Mesenchymal stem cell (in vitro differentiated cells and primary cell): ENCODE measurements at regions not wholly inside any gene's neighbourhood (a gene's known extent, or its start where the extent isn't known, plus 50 kb on each side); places are given as distances from the start of the nearest gene placed in this dataset.
A peak's percentile ranks its signal among the peaks of the same experiment; 100 is the strongest.

Experiments
- DNase-seq: peaks from one replicate; pipeline ENCODE4 v3.0.0-alpha.2; 2013
- H2AFZ ChIP-seq: one replicate; pipeline ENCODE4 v1.6.1; 2013; ENCODE audit warnings: low read depth, mild to moderate bottlenecking, control low read depth, inconsistent platforms, low read length, moderate library complexity
- H2AK5ac ChIP-seq: 2 replicates; pipeline ENCODE4 v1.6.1; 2013; ENCODE audit warnings: low read length, moderate library complexity, mild to moderate bottlenecking, inconsistent platforms; ENCODE audit not compliant: severe bottlenecking
- H2BK120ac ChIP-seq: one replicate; pipeline ENCODE4 v1.6.1; 2013; ENCODE audit warnings: low read depth, mild to moderate bottlenecking, inconsistent platforms, low read length, moderate library complexity
- H2BK12ac ChIP-seq, 2 experiments: one replicate each; pipeline ENCODE4 v1.6.1; 2013; ENCODE audit warnings: inconsistent platforms in 2 of 2, low read length in 2 of 2, mild to moderate bottlenecking in 2 of 2, moderate library complexity in 2 of 2, control low read depth in 1 of 2
- H2BK15ac ChIP-seq: one replicate; pipeline ENCODE4 v1.6.1; 2013; ENCODE audit warnings: mild to moderate bottlenecking, low read depth, inconsistent platforms; ENCODE audit not compliant: poor library complexity, severe bottlenecking
- H2BK5ac ChIP-seq: 2 replicates; pipeline ENCODE4 v1.6.1; 2013; ENCODE audit warnings: low read depth, mild to moderate bottlenecking, low read length, control low read depth, inconsistent platforms; ENCODE audit not compliant: poor library complexity, severe bottlenecking
- H3K14ac ChIP-seq, 2 experiments: one replicate each; pipeline ENCODE4 v1.6.1; 2013; ENCODE audit warnings: inconsistent platforms in 2 of 2, low read length in 2 of 2, control low read depth in 1 of 2, mild to moderate bottlenecking in 1 of 2, moderate library complexity in 1 of 2
- H3K18ac ChIP-seq, 2 experiments: one replicate each; pipeline ENCODE4 v1.6.1; 2013; ENCODE audit warnings: inconsistent platforms in 2 of 2, low read length in 2 of 2, control low read depth in 1 of 2, low read depth in 1 of 2, mild to moderate bottlenecking in 1 of 2
- H3K23ac ChIP-seq, 2 experiments: one replicate each; pipeline ENCODE4 v1.6.1; 2013; ENCODE audit warnings: inconsistent platforms in 2 of 2, low read length in 2 of 2, mild to moderate bottlenecking in 2 of 2, moderate library complexity in 2 of 2, control low read depth in 1 of 2
- H3K27ac ChIP-seq: 2 replicates; pipeline ENCODE4 v1.5.1; 2013; ENCODE audit warnings: mild to moderate bottlenecking, moderate library complexity, low read length, control low read depth, inconsistent platforms; ENCODE audit not compliant: poor library complexity, severe bottlenecking
- H3K27me3 ChIP-seq, 2 experiments: 2 replicates each; pipeline versions ENCODE4 v1.6.1 to v1.7.0; 2013; ENCODE audit warnings: low read length in 2 of 2, mild to moderate bottlenecking in 2 of 2, moderate library complexity in 2 of 2, control low read depth in 1 of 2, inconsistent platforms in 1 of 2; ENCODE audit not compliant: control insufficient read depth in 1 of 2, insufficient read depth in 1 of 2
- H3K36me3 ChIP-seq, 2 experiments: 2 replicates each; pipeline versions ENCODE4 v1.6.1 to v1.7.0; 2013; ENCODE audit warnings: low read length in 2 of 2, control low read depth in 1 of 2, inconsistent platforms in 1 of 2, low read depth in 1 of 2, mild to moderate bottlenecking in 1 of 2; ENCODE audit not compliant: insufficient read depth in 2 of 2, control insufficient read depth in 1 of 2
- H3K4ac ChIP-seq, 2 experiments: one replicate each; pipeline ENCODE4 v1.6.1; 2013; ENCODE audit warnings: inconsistent platforms in 2 of 2, low read length in 2 of 2, mild to moderate bottlenecking in 2 of 2, moderate library complexity in 2 of 2, control low read depth in 1 of 2, low read depth in 1 of 2
- H3K4me1 ChIP-seq: 2 replicates; pipeline ENCODE4 v1.6.1; 2013; ENCODE audit warnings: low read depth, low read length, control low read depth; ENCODE audit not compliant: control insufficient read depth, insufficient read depth
- H3K4me2 ChIP-seq: 2 replicates; pipeline ENCODE4 v1.6.1; 2013; ENCODE audit warnings: low read length, mild to moderate bottlenecking, inconsistent platforms; ENCODE audit not compliant: poor library complexity, severe bottlenecking
- H3K4me3 ChIP-seq, 2 experiments: 2 replicates each; pipeline versions ENCODE4 v1.5.1 to v1.7.0; 2013; ENCODE audit warnings: low read length in 2 of 2, mild to moderate bottlenecking in 2 of 2, control low read depth in 1 of 2, low read depth in 1 of 2; ENCODE audit not compliant: insufficient read depth in 1 of 2
- H3K79me1 ChIP-seq: replicated peaks from 2 replicates; pipeline ENCODE4 v1.6.1; 2013; ENCODE audit warnings: mild to moderate bottlenecking, control low read depth, low read length, inconsistent platforms; ENCODE audit not compliant: poor library complexity, severe bottlenecking
- H3K9ac ChIP-seq: 2 replicates; pipeline ENCODE4 v1.7.0; 2013; ENCODE audit warnings: mild to moderate bottlenecking, low read length, moderate library complexity
- H3K9me3 ChIP-seq: 2 replicates; pipeline ENCODE4 v1.7.0; 2013; ENCODE audit warnings: mild to moderate bottlenecking, low read length; ENCODE audit not compliant: control insufficient read depth
- H4K8ac ChIP-seq: one replicate; pipeline ENCODE4 v1.6.1; 2013; ENCODE audit warnings: inconsistent platforms, mild to moderate bottlenecking, low read length, moderate library complexity
- H4K91ac ChIP-seq: one replicate; pipeline ENCODE4 v1.6.1; 2013; ENCODE audit warnings: mild to moderate bottlenecking, low read length, inconsistent platforms
- WGBS: methylation state at CpG from one replicate; pipeline ENCODE4 v1.1.7; 2013; ENCODE audit warnings: mixed read lengths; 5-methylcytosine and 5-hydroxymethylcytosine counted together

GRCh38 chr4:126701756-126702155 lies 931.0 kb upstream of the INTU start:
- no peak overlapping the region for H4K8ac ChIP-seq
- no peaks in the 10 kb centered on the region for H3K9me3 ChIP-seq
- H3K9ac ChIP-seq, result peak overlapping the region; percentile 20
- 70% methylated on average over 2 of the region's 2 CpGs for WGBS
- no peak overlapping the region for H3K23ac ChIP-seq
- no peak overlapping the region for H2BK12ac ChIP-seq
- no peak overlapping the region for H2BK5ac ChIP-seq
- H3K27me3 ChIP-seq, result no peaks in the 10 kb centered on the region
- no peak overlapping the region for H3K14ac ChIP-seq
- no peaks in the 10 kb centered on the region for H3K36me3 ChIP-seq
- no peak overlapping the region for H3K4me2 ChIP-seq
- H3K79me1 ChIP-seq, result no peaks in the 10 kb centered on the region
- H2AFZ ChIP-seq, result no peak overlapping the region
- H2BK15ac ChIP-seq, result no peak overlapping the region
- no peak overlapping the region for H2BK120ac ChIP-seq
- no peak overlapping the region for H2AK5ac ChIP-seq
- H4K91ac ChIP-seq, result no peak overlapping the region
- no peak overlapping the region for H3K4ac ChIP-seq
- no peak overlapping the region for H3K27ac ChIP-seq
- no peak overlapping the region for H3K4me3 ChIP-seq
- H3K4me1 ChIP-seq, result no peaks in the 10 kb centered on the region
- no peak overlapping the region for H3K18ac ChIP-seq
- peak; percentile 15 for DNase-seq

GRCh38 chr4:126702747-126703146 lies 930.0 kb upstream of the INTU start:
- Histone ChIP-seq H3K9me3 (no peaks in the 10 kb centered on the region), H3K4ac (no peak overlapping the region), H4K8ac (no peak overlapping the region), H3K9ac (no peak overlapping the region), H2BK15ac (no peak overlapping the region), H2AFZ (no peak overlapping the region), H2BK5ac (no peak overlapping the region), H2AK5ac (no peak overlapping the region), H3K14ac (no peak overlapping the region), H3K18ac (no peak overlapping the region), H3K4me1 (no peaks in the 10 kb centered on the region), H2BK12ac (no peak overlapping the region), H4K91ac (no peak overlapping the region), H2BK120ac (no peak overlapping the region), H3K23ac (no peak overlapping the region), H3K4me2 (no peak overlapping the region), H3K27ac (no peak overlapping the region), H3K4me3 (no peak overlapping the region), H3K27me3 (no peaks in the 10 kb centered on the region), H3K36me3 (no peaks in the 10 kb centered on the region), H3K79me1 (no peaks in the 10 kb centered on the region)
- DNase-seq, result no peak
- no CpG with 5 or more reads among the region's 1 CpG for WGBS

- Histone ChIP-seq H3K27me3 (no peaks in the 10 kb centered on the region), H3K18ac (no peak overlapping the region), H3K4me3 (no peak overlapping the region), H4K91ac (no peak overlapping the region), H2BK5ac (no peak overlapping the region), H3K9me3 (no peaks in the 10 kb centered on the region), H2BK15ac (no peak overlapping the region), H3K14ac (no peak overlapping the region), H4K8ac (no peak overlapping the region), H2BK120ac (no peak overlapping the region), H3K9ac (no peak overlapping the region), H3K4ac (no peak overlapping the region), H3K4me1 (no peaks in the 10 kb centered on the region), H2BK12ac (no peak overlapping the region), H3K23ac (no peak overlapping the region), H3K4me2 (no peak overlapping the region), H2AK5ac (no peak overlapping the region), H3K79me1 (no peaks in the 10 kb centered on the region), H3K36me3 (no peaks in the 10 kb centered on the region), H3K27ac (no peak overlapping the region), H2AFZ (no peak overlapping the region)
- DNase-seq, result peak; percentile 18
- WGBS, result 80% methylated on average over 1 of the region's 3 CpGs
Measured at GRCh38 chr4:126705266-126705665, 927.5 kb upstream of the INTU start.

GRCh38 chr4:126708716-126709115 lies 924.0 kb upstream of the INTU start:
- no peak overlapping the region for H2BK12ac ChIP-seq
- H3K79me1 ChIP-seq, result no peaks in the 10 kb centered on the region
- no peak overlapping the region for H3K27ac ChIP-seq
- no peaks in the 10 kb centered on the region for H3K9me3 ChIP-seq
- no peaks in the 10 kb centered on the region for H3K36me3 ChIP-seq
- no peak overlapping the region for H3K23ac ChIP-seq
- no peaks in the 10 kb centered on the region for H3K27me3 ChIP-seq
- no peak overlapping the region for H3K18ac ChIP-seq
- no peak overlapping the region for H2AFZ ChIP-seq
- no peak overlapping the region for H2BK15ac ChIP-seq
- H2BK120ac ChIP-seq, result peak overlapping the region; percentile 8
- no peak overlapping the region for H4K91ac ChIP-seq
- 86% methylated on average over 2 of the region's 2 CpGs for WGBS
- H3K4ac ChIP-seq, result no peak overlapping the region
- H3K9ac ChIP-seq, result no peak overlapping the region
- H3K4me2 ChIP-seq, result no peak overlapping the region
- no peak for DNase-seq
- H3K14ac ChIP-seq, result no peak overlapping the region
- H2AK5ac ChIP-seq, result no peak overlapping the region
- no peak overlapping the region for H4K8ac ChIP-seq
- no peaks in the 10 kb centered on the region for H3K4me1 ChIP-seq
- H3K4me3 ChIP-seq, result no peak overlapping the region
- no peak overlapping the region for H2BK5ac ChIP-seq
